Brain microvascular endothelial cell (primary cell): ENCODE measurements at regions not wholly inside any gene's neighbourhood (a gene's known extent, or its start where the extent isn't known, plus 50 kb on each side); places are given as distances from the start of the nearest gene placed in this dataset.

ENCODE experiments used
- DNase-seq: peaks from one replicate; pipeline ENCODE4 v3.0.0-alpha.2; 2020
- H3K27ac ChIP-seq: fragments of 250-450 bp; sonication (Bioruptor Pico); 2 replicates; pipeline ENCODE4 v1.5.1; 2020; ENCODE audit warnings: mild to moderate bottlenecking, moderate library complexity
- H3K27me3 ChIP-seq: fragments of 250-450 bp; sonication (Bioruptor Pico); replicated peaks from 2 replicates; pipeline ENCODE4 v1.5.1; 2020; ENCODE audit warnings: mild to moderate bottlenecking
- H3K36me3 ChIP-seq: fragments of 250-450 bp; sonication (Bioruptor Pico); replicated peaks from 2 replicates; pipeline ENCODE4 v1.5.1; 2020; ENCODE audit warnings: mild to moderate bottlenecking
- H3K4me3 ChIP-seq: 2 replicates; pipeline ENCODE4 v1.5.1; 2011; ENCODE audit warnings: low read depth, mild to moderate bottlenecking, control low read depth, low read length, moderate library complexity
- in situ Hi-C: cut with HindIII; loops from 2 replicates; pipeline ENCODE4 v1.10.0; 2017; ENCODE audit warnings: low sequenced_read_pairs, low pct_ligation_motif_present
- TF ChIP-seq, protein P1 (sequence below): IDR thresholded peaks from 2 replicates; pipeline ENCODE4 v1.5.1; 2011; ENCODE audit warnings: low read depth, mild to moderate bottlenecking, moderate library complexity, low read length, control low read depth, inconsistent platforms; ENCODE audit errors: missing control alignments

DNA sequence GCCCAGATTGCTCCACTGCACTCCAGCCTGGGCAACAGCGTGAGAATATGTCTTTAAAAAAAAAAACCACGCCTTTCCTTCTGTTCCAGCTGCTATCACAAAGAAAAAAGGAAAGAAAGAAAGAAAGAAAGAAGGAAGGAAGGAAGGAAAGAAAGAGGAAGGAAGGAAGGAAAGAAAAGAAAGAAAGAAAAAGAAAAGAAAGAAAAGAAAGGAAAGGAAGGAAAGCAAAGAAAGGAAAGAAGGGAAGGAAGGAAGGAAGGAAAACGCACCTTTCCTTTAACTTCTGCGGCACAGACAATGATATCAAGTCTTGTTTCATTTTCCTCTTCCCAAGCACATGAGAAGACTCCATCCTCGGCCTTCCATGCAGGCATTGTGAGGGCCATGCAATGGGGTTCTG is 107.4 kb upstream of the NOCT start:
- H3K36me3 ChIP-seq = no peaks in the 10 kb centered on the region
- in situ Hi-C loops = no loop called here
- TF ChIP-seq, protein P1, sequence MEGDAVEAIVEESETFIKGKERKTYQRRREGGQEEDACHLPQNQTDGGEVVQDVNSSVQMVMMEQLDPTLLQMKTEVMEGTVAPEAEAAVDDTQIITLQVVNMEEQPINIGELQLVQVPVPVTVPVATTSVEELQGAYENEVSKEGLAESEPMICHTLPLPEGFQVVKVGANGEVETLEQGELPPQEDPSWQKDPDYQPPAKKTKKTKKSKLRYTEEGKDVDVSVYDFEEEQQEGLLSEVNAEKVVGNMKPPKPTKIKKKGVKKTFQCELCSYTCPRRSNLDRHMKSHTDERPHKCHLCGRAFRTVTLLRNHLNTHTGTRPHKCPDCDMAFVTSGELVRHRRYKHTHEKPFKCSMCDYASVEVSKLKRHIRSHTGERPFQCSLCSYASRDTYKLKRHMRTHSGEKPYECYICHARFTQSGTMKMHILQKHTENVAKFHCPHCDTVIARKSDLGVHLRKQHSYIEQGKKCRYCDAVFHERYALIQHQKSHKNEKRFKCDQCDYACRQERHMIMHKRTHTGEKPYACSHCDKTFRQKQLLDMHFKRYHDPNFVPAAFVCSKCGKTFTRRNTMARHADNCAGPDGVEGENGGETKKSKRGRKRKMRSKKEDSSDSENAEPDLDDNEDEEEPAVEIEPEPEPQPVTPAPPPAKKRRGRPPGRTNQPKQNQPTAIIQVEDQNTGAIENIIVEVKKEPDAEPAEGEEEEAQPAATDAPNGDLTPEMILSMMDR = no peak
- no peak for DNase-seq
- H3K27ac ChIP-seq = no peak overlapping the region
- H3K27me3 ChIP-seq = no peaks in the 10 kb centered on the region
- H3K4me3 ChIP-seq = no peak overlapping the region

DNA sequence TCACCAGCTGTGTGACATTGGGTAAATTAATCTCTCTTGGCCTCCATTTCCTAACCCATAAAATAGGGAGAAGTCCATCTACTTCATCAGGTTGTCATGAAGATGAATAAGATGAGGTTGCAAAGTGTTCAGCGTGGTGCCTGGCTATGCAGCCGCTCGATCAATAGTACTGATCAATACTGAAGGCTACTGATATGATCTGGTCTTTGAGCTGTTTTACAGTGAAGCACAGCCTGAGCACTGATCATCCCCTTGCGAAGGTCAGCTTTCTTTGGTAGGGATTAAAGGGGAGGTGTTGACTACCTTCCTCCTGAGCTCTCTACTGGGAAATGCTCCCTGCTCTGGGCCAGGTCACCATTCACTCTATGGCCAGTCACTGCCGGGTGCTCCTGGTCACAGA is 108.4 kb upstream of the NOCT start:
- Histone ChIP-seq H3K27me3 (no peaks in the 10 kb centered on the region), H3K27ac (no peak overlapping the region), H3K4me3 (no peak overlapping the region), H3K36me3 (no peaks in the 10 kb centered on the region)
- no peak for DNase-seq
- TF ChIP-seq, protein P1 = no peak
- in situ Hi-C loops = no loop called here

DNA sequence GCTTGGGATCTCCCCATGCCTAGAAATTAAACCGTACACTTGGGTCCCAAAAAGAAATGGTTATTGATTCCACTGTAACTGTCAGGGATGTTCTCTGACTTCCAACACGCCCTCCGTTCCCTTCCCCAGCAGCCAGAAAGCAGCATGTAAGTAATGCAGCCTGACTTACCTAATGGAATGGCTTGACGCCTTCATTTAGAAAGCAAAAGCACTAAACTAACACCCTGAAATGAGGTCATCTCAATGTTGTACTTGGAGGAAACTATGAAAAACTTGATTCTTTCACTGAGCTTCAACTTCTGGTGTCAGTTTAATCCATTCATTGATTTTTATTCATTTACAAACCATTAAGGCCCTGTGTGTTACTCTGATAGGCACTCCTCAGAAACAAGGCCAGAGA is 110.8 kb upstream of the NOCT start:
- Histone ChIP-seq H3K4me3 (no peak overlapping the region), H3K27me3 (no peaks in the 10 kb centered on the region), H3K27ac (no peak overlapping the region), H3K36me3 (no peaks in the 10 kb centered on the region)
- DNase-seq = no peak
- TF ChIP-seq, protein P1 = no peak
- in situ Hi-C loops = no loop called here

DNA sequence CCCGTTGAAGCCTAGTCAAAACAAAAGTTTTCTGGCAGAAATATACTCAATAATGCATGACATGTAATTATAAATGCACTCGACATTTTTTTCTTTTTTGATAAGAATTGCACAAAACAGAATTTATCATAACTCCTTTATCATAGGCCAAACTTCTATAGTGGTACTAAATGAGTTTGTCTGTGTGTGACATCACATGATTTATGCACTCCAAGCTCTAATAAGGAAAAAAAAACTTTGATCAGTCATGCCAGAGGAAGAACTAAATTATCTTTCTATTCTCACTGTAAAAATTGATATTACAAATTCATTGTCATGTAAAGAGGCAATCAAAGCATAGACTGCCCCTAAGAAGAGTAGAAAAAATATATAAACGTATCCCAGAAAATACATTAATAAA is 112.4 kb upstream of the NOCT start:
- DNase-seq = no peak
- TF ChIP-seq, protein P1 = no peak
- Histone ChIP-seq H3K36me3 (no peaks in the 10 kb centered on the region), H3K27me3 (no peaks in the 10 kb centered on the region), H3K27ac (no peak overlapping the region), H3K4me3 (no peak overlapping the region)
- in situ Hi-C loops = no loop called here

DNA sequence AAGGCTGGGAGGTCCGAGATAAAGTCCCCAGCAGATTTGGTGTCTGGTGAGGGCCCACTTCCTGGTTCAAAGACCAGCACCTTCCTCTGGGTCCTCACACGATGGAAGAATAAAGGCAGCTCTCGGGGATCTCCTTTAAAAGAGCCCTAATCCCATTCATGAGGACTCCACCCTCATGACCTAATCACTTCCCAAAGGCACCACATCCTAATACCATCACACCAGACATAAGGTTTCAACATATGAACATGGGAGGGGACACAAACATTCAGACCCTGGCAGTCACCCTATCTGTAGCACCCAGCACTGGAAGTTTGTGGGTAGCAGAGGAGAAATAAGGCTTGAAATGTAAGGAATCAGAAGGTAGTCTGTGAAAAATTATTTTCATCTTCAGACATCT is 112.9 kb upstream of the NOCT start:
- no peak overlapping the region for H3K4me3 ChIP-seq
- in situ Hi-C loops = no loop called here
- TF ChIP-seq, protein P1 = no peak
- no peak overlapping the region for H3K27ac ChIP-seq
- H3K36me3 ChIP-seq = no peaks in the 10 kb centered on the region
- no peaks in the 10 kb centered on the region for H3K27me3 ChIP-seq
- no peak for DNase-seq

DNA sequence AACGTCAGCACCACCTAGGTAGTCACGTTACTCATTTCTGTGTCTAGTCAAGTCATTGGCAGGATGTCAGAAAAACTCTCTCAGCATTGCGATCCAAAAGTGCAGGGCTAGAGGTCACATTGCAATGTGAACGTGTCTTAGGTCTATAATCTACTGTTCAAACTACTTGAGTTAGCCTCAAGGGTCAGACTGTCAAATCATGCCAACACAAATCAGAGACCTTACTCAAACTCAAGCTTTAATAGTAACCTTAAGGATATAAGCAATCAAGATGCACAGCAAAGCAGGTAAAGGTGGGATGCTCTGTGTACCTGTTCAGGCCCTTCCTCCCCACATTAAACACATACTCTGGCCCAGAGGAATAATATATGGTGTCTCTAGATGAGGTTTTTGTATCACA is 114.4 kb upstream of the NOCT start:
- Histone ChIP-seq H3K4me3 (no peak overlapping the region), H3K27me3 (no peaks in the 10 kb centered on the region), H3K27ac (no peak overlapping the region), H3K36me3 (no peaks in the 10 kb centered on the region)
- in situ Hi-C loops = no loop called here
- DNase-seq = no peak
- TF ChIP-seq, protein P1 = no peak
